ENCODE measurements at regions not wholly inside any gene's neighbourhood (a gene's known extent, or its start where the extent isn't known, plus 50 kb on each side); places are given as distances from the start of the nearest gene placed in this dataset.
A peak's percentile ranks its signal among the peaks of the same experiment; 100 is the strongest.

- Mint-ChIP-seq H3K27ac (no peak overlapping the region), H3K4me1 (ENCODE audit: unreplicated experiment) (peaks cover 22% of the 10 kb centered on the region), H3K36me3 (no peaks in the 10 kb centered on the region), H3K4me3 (no peak overlapping the region), H3K9me3 (no peaks in the 10 kb centered on the region), H3K27me3 (no peaks in the 10 kb centered on the region)
- no peak for DNase-seq (ENCODE audit: extremely low spot score, unreplicated experiment)
- no peak for TF ChIP-seq CTCF (conservative IDR thresholded peaks at IDR 0.05)
Observed at GRCh38 chr12:58761308-58761707, 159.0 kb downstream of the LRIG3 start.

- TF ChIP-seq CTCF (conservative IDR thresholded peaks at IDR 0.05) = no peak
- Mint-ChIP-seq H3K27ac (peak overlapping the region; percentile 37), H3K4me3 (no peak overlapping the region), H3K9me3 (no peaks in the 10 kb centered on the region), H3K27me3 (no peaks in the 10 kb centered on the region), H3K36me3 (no peaks in the 10 kb centered on the region), H3K4me1 (ENCODE audit: unreplicated experiment) (peaks cover 23% of the 10 kb centered on the region)
- DNase-seq (ENCODE audit: extremely low spot score, unreplicated experiment) = no peak
Observed at GRCh38 chr12:58764100-58764953, 156.0 kb downstream of the LRIG3 start.

DNA sequence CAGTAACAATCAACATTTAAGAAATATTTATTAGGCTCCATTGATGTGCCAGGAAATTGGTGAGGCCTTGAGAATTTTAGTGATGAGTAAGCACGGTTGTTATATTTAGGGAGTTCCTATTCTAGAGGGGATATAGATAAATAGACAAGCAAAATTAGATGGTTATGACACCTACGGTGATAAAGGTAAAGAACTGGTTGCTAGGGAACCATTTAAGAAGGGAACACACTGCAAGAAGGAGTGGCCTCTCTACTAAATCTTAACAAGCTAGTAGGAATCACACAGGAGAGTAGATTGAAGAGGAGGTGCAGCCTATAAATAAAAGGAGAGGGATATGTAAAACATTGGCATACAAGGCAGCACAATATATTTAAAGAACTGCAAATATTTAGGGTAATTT lies 155.2 kb downstream of the LRIG3 start:
- Mint-ChIP-seq H3K9me3 (no peaks in the 10 kb centered on the region), H3K4me3 (no peak overlapping the region), H3K4me1 (ENCODE audit: unreplicated experiment) (peaks cover 23% of the 10 kb centered on the region), H3K36me3 (no peaks in the 10 kb centered on the region), H3K27me3 (no peaks in the 10 kb centered on the region), H3K27ac (no peak overlapping the region)
- DNase-seq (ENCODE audit: extremely low spot score, unreplicated experiment) = no peak
- no peak for TF ChIP-seq CTCF (conservative IDR thresholded peaks at IDR 0.05)

- Mint-ChIP-seq H3K27me3 (no peaks in the 10 kb centered on the region), H3K36me3 (no peaks in the 10 kb centered on the region), H3K4me1 (ENCODE audit: unreplicated experiment) (peaks cover 23% of the 10 kb centered on the region), H3K4me3 (peak overlapping the region; percentile 53), H3K27ac (peak overlapping the region; percentile 4), H3K9me3 (no peaks in the 10 kb centered on the region)
- no peak for DNase-seq (ENCODE audit: extremely low spot score, unreplicated experiment)
- no peak for TF ChIP-seq CTCF (conservative IDR thresholded peaks at IDR 0.05)
Observed at GRCh38 chr12:58765653-58766512, 154.4 kb downstream of the LRIG3 start.

GRCh38 chr12:58766513-58766870 lies 153.8 kb downstream of the LRIG3 start:
- Mint-ChIP-seq H3K4me1 (ENCODE audit: unreplicated experiment) (peaks cover 21% of the 10 kb centered on the region), H3K27ac (no peak overlapping the region), H3K36me3 (no peaks in the 10 kb centered on the region), H3K4me3 (peak overlapping the region; percentile 53), H3K9me3 (no peaks in the 10 kb centered on the region), H3K27me3 (no peaks in the 10 kb centered on the region)
- DNase-seq (ENCODE audit: extremely low spot score, unreplicated experiment) = no peak
- no peak for TF ChIP-seq CTCF (conservative IDR thresholded peaks at IDR 0.05)

Data from type B pancreatic cell (in vitro differentiated cells).